Left renal cortex interstitium (tissue), 4 donors: ENCODE measurements at regions not wholly inside any gene's neighbourhood (a gene's known extent, or its start where the extent isn't known, plus 50 kb on each side); places are given as distances from the start of the nearest gene placed in this dataset.
A peak's percentile ranks its signal among the peaks of the same experiment; 100 is the strongest.

Experiments
- DNase-seq, 4 donors: peaks; one replicate each; pipeline ENCODE4 v3.0.0-alpha.2; 2013; ENCODE audit warnings: low read depth in 4 of 4, low spot score in 2 of 4, missing footprints in 1 of 4

- peak in 2 of 4 donors; percentile 21 to 49 for DNase-seq
These were observed 79.8 kb upstream of the CAST start for GRCh38 chr5:96582343-96582742.

- DNase-seq = no peak
These were observed 77.5 kb upstream of the CAST start for GRCh38 chr5:96584712-96585111.

DNA sequence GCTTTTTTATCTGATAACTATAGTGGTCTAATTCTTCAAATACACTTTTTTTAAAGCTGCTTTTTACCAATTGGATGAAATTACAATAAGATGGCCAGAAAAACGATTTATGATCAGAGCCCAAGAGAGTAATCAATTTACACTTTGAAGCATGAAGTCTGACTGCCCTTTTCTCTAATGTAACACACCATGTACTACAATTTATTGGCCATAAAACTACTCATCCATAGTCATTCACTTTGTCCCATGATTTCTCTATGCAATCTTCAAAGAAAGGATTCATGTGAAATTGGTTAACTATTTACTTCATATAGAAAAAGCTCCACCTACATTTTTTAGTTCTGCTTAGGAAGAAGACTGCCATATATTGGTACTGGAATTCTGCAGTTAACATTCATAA, 73.6 kb upstream of the CAST start:
- DNase-seq = no peak

- no peak for DNase-seq
These were observed 71.4 kb upstream of the CAST start for GRCh38 chr5:96590796-96591195.

- no peak for DNase-seq
These were observed 66.7 kb upstream of the CAST start for GRCh38 chr5:96595300-96596090.

DNA sequence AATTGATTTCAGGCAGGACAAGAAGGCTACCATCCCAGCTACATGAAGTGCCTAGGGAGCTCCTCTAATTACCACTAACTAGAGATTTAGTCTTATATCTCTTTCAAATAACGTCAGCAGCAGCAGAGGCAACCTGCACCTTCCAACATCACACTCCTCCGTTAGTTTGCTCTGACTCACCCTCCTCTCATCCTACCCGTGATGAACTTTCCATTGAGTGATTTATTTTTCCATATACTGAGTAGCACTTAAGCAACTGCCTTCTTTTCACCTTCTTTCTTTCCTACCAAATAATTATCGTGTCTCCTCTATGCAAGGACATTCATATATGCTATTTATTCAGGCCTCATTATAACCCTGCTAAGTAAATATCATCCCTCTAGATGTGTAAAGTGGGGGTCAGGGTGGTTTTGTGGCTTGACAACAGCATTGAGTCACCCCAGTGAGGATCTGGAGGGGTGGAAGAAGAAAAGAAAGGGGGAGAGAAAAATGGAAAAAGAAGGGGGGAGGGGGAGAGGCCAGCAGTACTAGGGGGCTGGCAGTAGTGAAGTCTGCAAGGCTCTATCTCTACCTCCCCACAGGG, 64.6 kb upstream of the CAST start:
- DNase-seq = no peak

DNA sequence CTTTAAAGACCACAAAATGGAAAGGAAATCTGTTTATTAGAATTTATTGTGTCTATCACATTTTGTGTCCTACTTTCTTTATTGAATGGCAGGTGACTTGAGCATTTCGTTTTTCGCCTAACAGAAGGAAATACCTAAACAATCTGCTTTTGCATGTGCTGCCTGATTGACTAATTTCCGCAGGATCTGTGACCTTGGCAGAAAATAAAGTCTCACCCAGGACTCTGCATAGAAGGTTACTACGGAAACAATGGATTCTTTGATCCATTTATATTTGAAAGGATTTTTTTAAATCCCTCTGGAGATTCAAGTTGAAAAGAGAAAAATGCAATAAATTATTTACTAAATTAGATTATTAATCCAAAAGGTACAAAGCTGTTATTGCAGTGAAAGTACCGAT, 61.0 kb upstream of the CAST start:
- no peak for DNase-seq

- DNase-seq = peak in 2 of 4 donors; percentile 34 to 60
These were observed 60.4 kb upstream of the CAST start for GRCh38 chr5:96601715-96602244.

DNA sequence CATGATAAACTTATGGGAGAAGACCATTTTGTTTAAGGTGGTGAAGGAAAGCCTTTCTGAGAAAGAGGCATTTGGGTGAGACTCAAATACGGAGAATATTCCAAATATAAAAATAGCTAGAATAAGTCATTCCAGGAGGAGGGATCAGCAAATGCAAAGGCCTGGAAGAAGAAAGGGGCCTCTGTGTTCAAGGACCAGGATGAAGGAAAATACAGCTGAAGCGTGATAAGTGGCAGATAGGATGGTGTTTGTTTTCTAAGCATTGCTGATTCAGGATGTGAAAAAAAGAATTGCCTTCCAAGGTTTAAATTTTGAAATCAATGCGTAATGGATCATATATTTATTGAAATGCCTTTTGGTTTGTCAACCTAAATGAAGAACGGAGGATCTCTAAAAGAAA, 59.4 kb upstream of the CAST start:
- no peak for DNase-seq

DNA sequence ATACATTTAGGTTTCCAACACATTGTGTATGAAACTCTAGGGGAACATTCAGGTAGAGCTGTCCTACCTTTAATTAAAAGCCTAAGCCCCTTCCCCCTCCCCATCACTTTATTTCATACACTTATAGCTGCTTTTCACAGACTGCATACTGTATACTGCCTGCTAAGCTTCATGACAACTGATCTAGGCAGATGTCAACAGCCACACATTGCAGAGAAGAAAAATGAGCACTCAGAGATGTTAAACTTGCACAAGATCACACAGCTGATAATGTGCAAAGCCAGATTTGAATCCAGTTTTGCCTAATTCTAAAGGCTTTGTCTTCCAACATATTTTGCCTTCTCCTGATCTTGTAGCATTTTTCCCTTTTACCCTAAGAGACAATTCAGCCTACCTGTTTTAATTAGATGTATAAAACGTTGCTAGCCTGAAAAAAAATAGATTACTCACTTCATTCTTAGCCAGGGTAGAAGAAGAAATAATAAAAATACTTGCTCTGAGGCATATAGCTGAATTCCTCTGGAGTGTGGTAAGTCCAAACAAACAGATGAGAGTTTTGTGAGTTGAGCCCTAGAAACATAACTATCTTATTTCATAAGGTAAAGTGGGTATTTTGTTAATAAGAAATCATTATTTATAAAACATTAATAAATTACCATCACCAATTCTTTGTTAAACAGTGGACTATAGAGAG, 56.9 kb upstream of the CAST start:
- DNase-seq = no peak

GRCh38 chr5:96609369-96609768, 52.8 kb upstream of the CAST start:
- DNase-seq = no peak

GRCh38 chr5:96610747-96611146, 51.4 kb upstream of the CAST start:
- no peak for DNase-seq

GRCh38 chr5:96611946-96612345, 50.2 kb upstream of the CAST start:
- no peak for DNase-seq
